HEK293T (cell line): ENCODE measurements at regions not wholly inside any gene's neighbourhood (a gene's known extent, or its start where the extent isn't known, plus 50 kb on each side); places are given as distances from the start of the nearest gene placed in this dataset.

ENCODE experiments used
- ARNT ChIP-seq: fragments of 450-650 bp; IDR thresholded peaks from 2 replicates; pipeline ENCODE4 v1.6.1; 2017; ENCODE audit warnings: mild to moderate bottlenecking
- BHLHE40 ChIP-seq: fragments of 450-650 bp; IDR thresholded peaks from 2 replicates; pipeline ENCODE4 v1.6.1; 2016; ENCODE audit warnings: mild to moderate bottlenecking, moderate library complexity, borderline replicate concordance
- ELF4 ChIP-seq: fragments of 450-650 bp; IDR thresholded peaks from 2 replicates; pipeline ENCODE4 v1.6.1; 2017; ENCODE audit warnings: antibody characterized with exemption
- FOXA1 ChIP-seq: fragments of 450-650 bp; IDR thresholded peaks from 2 replicates; pipeline ENCODE4 v1.6.1; 2016; ENCODE audit warnings: mild to moderate bottlenecking
- FOXK2 ChIP-seq: fragments of 450-650 bp; IDR thresholded peaks from 2 replicates; pipeline ENCODE4 v1.6.1; 2016; ENCODE audit warnings: mild to moderate bottlenecking
- FOXM1 ChIP-seq: fragments of 450-650 bp; IDR thresholded peaks from 2 replicates; pipeline ENCODE4 v1.6.1; 2017; ENCODE audit warnings: mild to moderate bottlenecking, borderline replicate concordance
- LEF1 ChIP-seq: fragments of 450-650 bp; IDR thresholded peaks from 2 replicates; pipeline ENCODE4 v1.6.1; 2017; ENCODE audit warnings: mild to moderate bottlenecking, borderline replicate concordance
- NFRKB ChIP-seq: fragments of 450-650 bp; IDR thresholded peaks from 2 replicates; pipeline ENCODE4 v1.6.1; 2016; ENCODE audit warnings: mild to moderate bottlenecking, moderate library complexity
- PKNOX1 ChIP-seq: fragments of 450-650 bp; IDR thresholded peaks from 2 replicates; pipeline ENCODE4 v1.6.1; 2016
- SP1 ChIP-seq: fragments of 450-650 bp; IDR thresholded peaks from 2 replicates; pipeline ENCODE4 v1.6.1; 2017
- TARDBP ChIP-seq: fragments of 450-650 bp; IDR thresholded peaks from 2 replicates; pipeline ENCODE4 v1.6.1; 2016
- ZNF384 ChIP-seq: fragments of 450-650 bp; IDR thresholded peaks from 2 replicates; pipeline ENCODE4 v1.6.1; 2016

- TF ChIP-seq BHLHE40: no peak
- TF ChIP-seq SP1: no peak
- TF ChIP-seq PKNOX1: no peak
- no peak for TF ChIP-seq LEF1
- TF ChIP-seq FOXK2: no peak
- TF ChIP-seq FOXA1: no peak
- no peak for TF ChIP-seq ZNF384
- TF ChIP-seq TARDBP: no peak
- TF ChIP-seq FOXM1: no peak
- no peak for TF ChIP-seq ELF4
- no peak for TF ChIP-seq NFRKB
- no peak for TF ChIP-seq ARNT
Measured at GRCh38 chr15:70528270-70528706, 235.1 kb downstream of the UACA start.
